CD8-positive, alpha-beta memory T cell (primary cell): ENCODE measurements at regions not wholly inside any gene's neighbourhood (a gene's known extent, or its start where the extent isn't known, plus 50 kb on each side); places are given as distances from the start of the nearest gene placed in this dataset.

Experiments
- CTCF ChIA-PET: fragments of 350-600 bp; sonication (Branson Sonifier 250); formaldehyde crosslinking; loops from one replicate; lab custom pipeline; 2021; ENCODE audit warnings: antibody characterized with exemption; lab: Charles Lee
- POLR2A ChIA-PET: fragments of 350-600 bp; sonication (Branson Sonifier 250); formaldehyde crosslinking; loops from one replicate; lab custom pipeline; 2021; ENCODE audit warnings: antibody characterized with exemption; lab: Charles Lee
- DNase-seq, 5 donors: peaks; one replicate each; pipeline versions ENCODE4 v3.0.0 to v3.0.0-alpha.2; 2020 to 2022; ENCODE audit warnings: mixed read lengths in 1 of 5
- H3K27ac ChIP-seq: one replicate; pipeline ENCODE4 v1.7.0; 2013; ENCODE audit warnings: low read depth, mild to moderate bottlenecking, low read length, moderate library complexity
- H3K27me3 ChIP-seq: 2 replicates; pipeline ENCODE4 v1.7.0; 2013; ENCODE audit warnings: low read length, mild to moderate bottlenecking; ENCODE audit not compliant: insufficient read depth, poor library complexity, severe bottlenecking
- H3K36me3 ChIP-seq: 2 replicates; pipeline ENCODE4 v1.7.0; 2013; ENCODE audit warnings: mild to moderate bottlenecking, low read length, moderate library complexity; ENCODE audit not compliant: insufficient read depth
- H3K4me1 ChIP-seq: 2 replicates; pipeline ENCODE4 v1.7.0; 2013; ENCODE audit warnings: mild to moderate bottlenecking, low read length, moderate library complexity; ENCODE audit not compliant: insufficient read depth
- H3K4me3 ChIP-seq: 2 replicates; pipeline ENCODE4 v1.7.0; 2013; ENCODE audit warnings: mild to moderate bottlenecking, low read length
- H3K9me3 ChIP-seq: 2 replicates; pipeline ENCODE4 v1.7.0; 2013; ENCODE audit warnings: mild to moderate bottlenecking, low read length
- H3K27ac Mint-ChIP-seq, 8 donors: one replicate each; pipeline ENCODE4 v1.8.0; 2020 to 2021; ENCODE audit warnings: mixed read lengths in 8 of 8, mild to moderate bottlenecking in 6 of 8, inconsistent platforms in 3 of 8, moderate library complexity in 3 of 8
- H3K27me3 Mint-ChIP-seq, 2 donors: one replicate each; pipeline ENCODE4 v1.8.0; 2020 to 2021; ENCODE audit warnings: mixed read lengths in 2 of 2, mild to moderate bottlenecking in 1 of 2, moderate library complexity in 1 of 2
- H3K36me3 Mint-ChIP-seq, 3 donors: one replicate each; pipeline ENCODE4 v1.8.0; 2020 to 2021; ENCODE audit warnings: mixed read lengths in 3 of 3, inconsistent platforms in 1 of 3, mild to moderate bottlenecking in 1 of 3
- H3K4me1 Mint-ChIP-seq, 3 donors: one replicate each; pipeline ENCODE4 v1.8.0; 2020 to 2021; ENCODE audit warnings: mixed read lengths in 3 of 3, inconsistent platforms in 1 of 3, mild to moderate bottlenecking in 1 of 3
- H3K4me3 Mint-ChIP-seq, 7 donors: one replicate each; pipeline ENCODE4 v1.8.0; 2020 to 2021; ENCODE audit warnings: mixed read lengths in 7 of 7, mild to moderate bottlenecking in 6 of 7, moderate library complexity in 4 of 7, inconsistent platforms in 2 of 7
- H3K9me3 Mint-ChIP-seq, 5 donors: one replicate each; pipeline ENCODE4 v1.8.0; 2020 to 2022; ENCODE audit warnings: mixed read lengths in 5 of 5, mild to moderate bottlenecking in 3 of 5, moderate library complexity in 2 of 5, inconsistent platforms in 1 of 5

GRCh38 chr4:132564920-132565319 lies 584.2 kb upstream of the PCDH10 start:
- CTCF ChIA-PET, result no interaction called here
- DNase-seq, result no peak

DNA sequence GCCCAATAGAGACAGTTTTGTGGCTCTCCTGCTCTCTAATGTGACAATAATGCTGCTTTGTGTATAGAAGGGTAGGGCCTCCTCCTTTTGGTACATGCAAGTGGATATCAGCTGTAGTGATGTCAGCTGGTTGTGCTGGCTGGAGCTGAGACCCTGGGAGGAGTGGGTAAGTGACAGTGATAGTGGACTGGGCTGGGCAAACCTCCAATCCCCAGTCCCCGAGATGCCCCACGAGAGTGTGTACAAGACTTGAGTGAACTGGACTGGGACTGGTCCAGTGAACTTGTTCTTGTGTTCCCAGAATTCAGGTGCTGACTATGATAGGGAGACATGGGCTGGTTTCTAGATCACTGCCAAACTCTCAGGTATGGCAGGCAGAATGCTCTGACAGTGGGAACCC lies 583.6 kb upstream of the PCDH10 start:
- DNase-seq, result no peak
- POLR2A ChIA-PET, result no interaction called here
- Histone ChIP-seq H3K4me1 (no peaks in the 10 kb centered on the region), H3K36me3 (no peaks in the 10 kb centered on the region), H3K27me3 (no peaks in the 10 kb centered on the region), H3K9me3 (no peaks in the 10 kb centered on the region), H3K27ac (no peak overlapping the region), H3K4me3 (no peak overlapping the region)
- Mint-ChIP-seq H3K27me3 (no peaks in the 10 kb centered on the region), H3K4me3 (no peak overlapping the region), H3K9me3 (peaks cover 2 to 20% (median 8%) of the 10 kb centered on the region in 5 donors), H3K4me1 (no peaks in the 10 kb centered on the region), H3K36me3 (no peaks in the 10 kb centered on the region), H3K27ac (no peak overlapping the region)
- CTCF ChIA-PET, result no interaction called here

More at GRCh38 chr4:132564920-132565319, 584.2 kb upstream of the PCDH10 start:
- no peaks in the 10 kb centered on the region for H3K4me1 ChIP-seq
- no peak overlapping the region for H3K4me3 ChIP-seq
- H3K27me3 Mint-ChIP-seq, result no peaks in the 10 kb centered on the region
- H3K27ac ChIP-seq, result no peak overlapping the region
- no peaks in the 10 kb centered on the region for H3K27me3 ChIP-seq
- H3K9me3 ChIP-seq, result no peaks in the 10 kb centered on the region
- H3K4me1 Mint-ChIP-seq, result no peaks in the 10 kb centered on the region
- no peaks in the 10 kb centered on the region for H3K36me3 Mint-ChIP-seq
- POLR2A ChIA-PET, result no interaction called here
- no peaks in the 10 kb centered on the region for H3K36me3 ChIP-seq
- no peak overlapping the region for H3K27ac Mint-ChIP-seq
- H3K4me3 Mint-ChIP-seq, result no peak overlapping the region
- peaks cover 2 to 17% (median 7%) of the 10 kb centered on the region in 5 donors for H3K9me3 Mint-ChIP-seq

GRCh38 chr4:132572210-132572609 lies 576.9 kb upstream of the PCDH10 start:
- H3K27me3 ChIP-seq, result no peaks in the 10 kb centered on the region

GRCh38 chr4:132587626-132588025 lies 561.5 kb upstream of the PCDH10 start:
- H3K4me3 ChIP-seq, result no peak overlapping the region
- no peaks in the 10 kb centered on the region for H3K36me3 ChIP-seq
- H3K27me3 ChIP-seq, result no peaks in the 10 kb centered on the region
- peaks cover 0 to 15% (median 3%) of the 10 kb centered on the region in 5 donors for H3K9me3 Mint-ChIP-seq
- no peaks in the 10 kb centered on the region for H3K36me3 Mint-ChIP-seq
- H3K27ac Mint-ChIP-seq, result no peak overlapping the region
- ChIA-PET POLR2A (no interaction called here), CTCF (no interaction called here)
- H3K9me3 ChIP-seq, result no peaks in the 10 kb centered on the region
- H3K4me1 ChIP-seq, result no peaks in the 10 kb centered on the region
- DNase-seq, result no peak
- H3K27me3 Mint-ChIP-seq, result no peaks in the 10 kb centered on the region
- no peak overlapping the region for H3K4me3 Mint-ChIP-seq
- no peak overlapping the region for H3K27ac ChIP-seq
- H3K4me1 Mint-ChIP-seq, result no peaks in the 10 kb centered on the region

More at GRCh38 chr4:132572210-132572609, 576.9 kb upstream of the PCDH10 start:
- no peaks in the 10 kb centered on the region for H3K36me3 ChIP-seq
- Mint-ChIP-seq H3K27ac (no peak overlapping the region), H3K4me1 (no peaks in the 10 kb centered on the region), H3K4me3 (no peak overlapping the region), H3K36me3 (no peaks in the 10 kb centered on the region), H3K9me3 (peaks cover 8 to 24% (median 13%) of the 10 kb centered on the region in 5 donors), H3K27me3 (no peaks in the 10 kb centered on the region)
- H3K4me3 ChIP-seq, result no peak overlapping the region
- no peak for DNase-seq
- CTCF ChIA-PET, result no interaction called here
- H3K9me3 ChIP-seq, result no peaks in the 10 kb centered on the region
- POLR2A ChIA-PET, result no interaction called here
- H3K4me1 ChIP-seq, result no peaks in the 10 kb centered on the region
- H3K27ac ChIP-seq, result no peak overlapping the region

- Mint-ChIP-seq H3K4me3 (no peak overlapping the region), H3K4me1 (no peaks in the 10 kb centered on the region), H3K9me3 (peaks cover 0 to 14% (median 9%) of the 10 kb centered on the region in 5 donors), H3K36me3 (no peaks in the 10 kb centered on the region), H3K27me3 (no peaks in the 10 kb centered on the region), H3K27ac (no peak overlapping the region)
- ChIA-PET POLR2A (no interaction called here), CTCF (no interaction called here)
- no peaks in the 10 kb centered on the region for H3K9me3 ChIP-seq
- H3K4me3 ChIP-seq, result no peak overlapping the region
- H3K27ac ChIP-seq, result no peak overlapping the region
- DNase-seq, result no peak
- no peaks in the 10 kb centered on the region for H3K27me3 ChIP-seq
- no peaks in the 10 kb centered on the region for H3K36me3 ChIP-seq
- H3K4me1 ChIP-seq, result no peaks in the 10 kb centered on the region
These were observed 556.8 kb upstream of the PCDH10 start for GRCh38 chr4:132592340-132592739.

- POLR2A ChIA-PET, result no interaction called here
- Mint-ChIP-seq H3K9me3 (peaks cover 0 to 14% (median 10%) of the 10 kb centered on the region in 5 donors), H3K36me3 (no peaks in the 10 kb centered on the region), H3K4me1 (no peaks in the 10 kb centered on the region), H3K27me3 (no peaks in the 10 kb centered on the region), H3K4me3 (no peak overlapping the region), H3K27ac (no peak overlapping the region)
- CTCF ChIA-PET, result no interaction called here
- H3K27ac ChIP-seq, result no peak overlapping the region
- H3K9me3 ChIP-seq, result no peaks in the 10 kb centered on the region
- H3K36me3 ChIP-seq, result no peaks in the 10 kb centered on the region
- DNase-seq, result no peak
- no peak overlapping the region for H3K4me3 ChIP-seq
- H3K27me3 ChIP-seq, result no peaks in the 10 kb centered on the region
- no peaks in the 10 kb centered on the region for H3K4me1 ChIP-seq
These were observed 556.2 kb upstream of the PCDH10 start for GRCh38 chr4:132592850-132593249.

GRCh38 chr4:132593717-132594400 lies 555.2 kb upstream of the PCDH10 start:
- POLR2A ChIA-PET, result no interaction called here
- H3K4me3 Mint-ChIP-seq, result no peak overlapping the region
- H3K4me3 ChIP-seq, result no peak overlapping the region
- no peak overlapping the region for H3K27ac Mint-ChIP-seq
- H3K27me3 Mint-ChIP-seq, result no peaks in the 10 kb centered on the region
- no peaks in the 10 kb centered on the region for H3K36me3 Mint-ChIP-seq
- H3K9me3 Mint-ChIP-seq, result peaks cover 0 to 18% (median 11%) of the 10 kb centered on the region in 5 donors
- no peaks in the 10 kb centered on the region for H3K36me3 ChIP-seq
- H3K4me1 Mint-ChIP-seq, result no peaks in the 10 kb centered on the region
- no peak overlapping the region for H3K27ac ChIP-seq
- H3K9me3 ChIP-seq, result no peaks in the 10 kb centered on the region
- no peaks in the 10 kb centered on the region for H3K4me1 ChIP-seq
- CTCF ChIA-PET, result no interaction called here
- DNase-seq, result no peak
- H3K27me3 ChIP-seq, result no peaks in the 10 kb centered on the region

- Mint-ChIP-seq H3K4me3 (no peak overlapping the region), H3K36me3 (no peaks in the 10 kb centered on the region), H3K9me3 (peaks cover 0 to 19% (median 11%) of the 10 kb centered on the region in 5 donors), H3K27ac (no peak overlapping the region), H3K27me3 (no peaks in the 10 kb centered on the region), H3K4me1 (no peaks in the 10 kb centered on the region)
- ChIA-PET CTCF (no interaction called here), POLR2A (no interaction called here)
- Histone ChIP-seq H3K4me1 (no peaks in the 10 kb centered on the region), H3K4me3 (no peak overlapping the region), H3K9me3 (no peaks in the 10 kb centered on the region), H3K27ac (no peak overlapping the region), H3K27me3 (no peaks in the 10 kb centered on the region), H3K36me3 (no peaks in the 10 kb centered on the region)
- DNase-seq, result no peak
These were observed 552.9 kb upstream of the PCDH10 start for GRCh38 chr4:132596186-132596585.
